ENCODE measurements at regions not wholly inside any gene's neighbourhood (a gene's known extent, or its start where the extent isn't known, plus 50 kb on each side); places are given as distances from the start of the nearest gene placed in this dataset.

DNA sequence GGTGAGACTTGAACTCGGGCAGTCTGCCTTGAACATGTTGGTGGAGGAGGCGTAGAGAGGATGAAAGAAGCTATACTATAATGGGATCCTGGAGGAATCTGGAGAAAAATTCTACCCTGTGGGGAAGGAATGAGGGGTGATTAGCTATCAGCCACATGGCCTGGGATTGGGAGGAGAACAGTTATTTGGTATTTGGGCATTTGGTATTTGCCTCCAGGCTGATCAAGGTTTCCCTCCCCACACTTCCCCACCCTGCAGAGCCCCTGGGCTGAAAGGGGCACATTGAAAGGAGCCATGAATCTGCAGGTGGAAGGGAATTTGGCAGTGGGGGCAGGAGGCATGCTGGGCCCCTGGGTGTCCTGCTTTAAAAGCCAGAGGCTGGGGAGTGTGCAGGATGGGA is 235.3 kb downstream of the INHBA start:
- Histone ChIP-seq H4K5ac (ENCODE audit: insufficient read length, low read depth, low read length) (no peak overlapping the region), H3K9ac (replicated peaks in 1 of 4; ENCODE audit: extremely low read depth in 1 of 4, low read depth in 3 of 4, low read length in 3 of 4) (no peak overlapping the region), H2BK5ac (ENCODE audit: low read depth, low read length) (no peak overlapping the region), H2BK15ac (ENCODE audit: low read length) (peak overlapping the region; percentile 90; the same call in 1 of the 2 replicates), H3K27me3 (replicated peaks in 1 of 4; ENCODE audit: control insufficient read depth in 3 of 4, extremely low read depth in 1 of 4, insufficient read depth in 3 of 4, low read length in 3 of 4) (no peaks in the 10 kb centered on the region), H3K27ac (ENCODE audit: low read depth, low read length) (no peak overlapping the region), H3K36me3 (ENCODE audit: control insufficient read depth in 2 of 4, insufficient read depth in 4 of 4, low read length in 3 of 4) (no peaks in the 10 kb centered on the region), H2BK12ac (ENCODE audit: low read depth, low read length) (no peak overlapping the region; the same call in 1 of the 2 replicates), H3K23me2 (ENCODE audit: low read depth, low read length) (no peaks in the 10 kb centered on the region), H3K56ac (replicated peaks; ENCODE audit: insufficient read length, low read depth, low read length) (no peak overlapping the region), H3K4me1 (replicated peaks in 1 of 4; ENCODE audit: control insufficient read depth in 3 of 4, insufficient read depth in 4 of 4, low read length in 3 of 4) (peaks cover 0 to 3% (median 1%) of the 10 kb centered on the region in 4 experiments; a peak in 1 of 7 replicates), H3K4me2 (ENCODE audit: insufficient read depth in 1 of 2, low read depth in 2 of 2, low read length in 2 of 2) (no peak overlapping the region), H3K23ac (ENCODE audit: insufficient read length) (no peak overlapping the region), H3K4me3 (ENCODE audit: extremely low read depth in 1 of 4, insufficient read depth in 2 of 4, low read depth in 3 of 4, low read length in 4 of 4) (no peak overlapping the region), H2AK5ac (ENCODE audit: low read depth, low read length) (no peak overlapping the region), H3K18ac (ENCODE audit: extremely low read depth, low read length) (no peak overlapping the region), H3K79me2 (ENCODE audit: control insufficient read depth in 1 of 2, insufficient read depth in 2 of 2, low read length in 2 of 2) (no peaks in the 10 kb centered on the region), H3K79me1 (ENCODE audit: low read depth, low read length) (no peaks in the 10 kb centered on the region), H2BK120ac (replicated peaks; ENCODE audit: low read depth, low read length) (no peak overlapping the region), H2BK20ac (ENCODE audit: low read length) (peak overlapping the region; percentile 26; the same call in 1 of the 2 replicates), H3K9me3 (ENCODE audit: insufficient read depth in 2 of 2, low read depth in 1 of 2, low read length in 1 of 2) (no peaks in the 10 kb centered on the region), H2AFZ (ENCODE audit: low read length) (no peak overlapping the region), H4K20me1 (replicated peaks in 1 of 2; ENCODE audit: control insufficient read depth in 1 of 2, insufficient read depth in 2 of 2, low read length in 2 of 2) (no peaks in the 10 kb centered on the region), H3K4ac (replicated peaks; ENCODE audit: insufficient read length, low read depth, low read length) (no peak overlapping the region), H4K8ac (ENCODE audit: extremely low read depth, insufficient read depth, low read length) (no peak overlapping the region), H3K14ac (ENCODE audit: insufficient read length) (no peak overlapping the region), H4K91ac (replicated peaks; ENCODE audit: insufficient read length, low read length) (no peak overlapping the region)
- FAIRE-seq (no peak), DNase-seq (ENCODE audit: low read depth in 1 of 2, low spot score in 2 of 2) (peak in 1 of 2 experiments; percentile 19)
- POLR2A ChIA-PET (ENCODE audit: partially characterized antibody): no interaction called here
- TF ChIP-seq JUN (IDR thresholded peaks at IDR 0.05; ENCODE audit: low read depth, low read length) (no peak), CHD2 (IDR thresholded peaks at IDR 0.05; ENCODE audit: low read length) (no peak), RFX5 (IDR thresholded peaks at IDR 0.05; ENCODE audit: borderline replicate concordance, low read depth, low read length) (no peak), GTF2F1 (IDR thresholded peaks at IDR 0.05; ENCODE audit: borderline replicate concordance, low read depth, low read length) (no peak), POLR2AphosphoS5 (IDR thresholded peaks at IDR 0.05; ENCODE audit: low read depth, low read length) (no peak), SUZ12 (IDR thresholded peaks at IDR 0.05; ENCODE audit: low read length) (no peak), CBX8 (IDR thresholded peaks at IDR 0.05; ENCODE audit: borderline replicate concordance, low read depth, low read length) (no peak), MAFK (IDR thresholded peaks at IDR 0.05; ENCODE audit: low read depth, low read length) (no peak), CEBPB (IDR thresholded peaks at IDR 0.05; ENCODE audit: low read depth, low read length) (no peak), TCF12 (IDR thresholded peaks at IDR 0.05; ENCODE audit: low read depth, low read length) (no peak)
- TF ChIP-seq, protein P1, sequence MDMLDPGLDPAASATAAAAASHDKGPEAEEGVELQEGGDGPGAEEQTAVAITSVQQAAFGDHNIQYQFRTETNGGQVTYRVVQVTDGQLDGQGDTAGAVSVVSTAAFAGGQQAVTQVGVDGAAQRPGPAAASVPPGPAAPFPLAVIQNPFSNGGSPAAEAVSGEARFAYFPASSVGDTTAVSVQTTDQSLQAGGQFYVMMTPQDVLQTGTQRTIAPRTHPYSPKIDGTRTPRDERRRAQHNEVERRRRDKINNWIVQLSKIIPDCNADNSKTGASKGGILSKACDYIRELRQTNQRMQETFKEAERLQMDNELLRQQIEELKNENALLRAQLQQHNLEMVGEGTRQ (IDR thresholded peaks at IDR 0.05; ENCODE audit: low read length): no peak
- TF ChIP-seq, protein P2, sequence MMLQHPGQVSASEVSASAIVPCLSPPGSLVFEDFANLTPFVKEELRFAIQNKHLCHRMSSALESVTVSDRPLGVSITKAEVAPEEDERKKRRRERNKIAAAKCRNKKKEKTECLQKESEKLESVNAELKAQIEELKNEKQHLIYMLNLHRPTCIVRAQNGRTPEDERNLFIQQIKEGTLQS (IDR thresholded peaks at IDR 0.05; ENCODE audit: insufficient read depth, low read depth, low read length): no peak
- CTCF ChIA-PET (ENCODE audit: partially characterized antibody): no interaction called here
- WGBS, 2 experiments (ENCODE audit: extremely low coverage in 1 of 2, insufficient coverage in 1 of 2, insufficient read length in 1 of 2, insufficient replicate concordance in 2 of 2, low coverage in 1 of 2, low lambda C conversion rate in 2 of 2, missing lambda C conversion rate in 1 of 2): 90% methylated on average over 2 of the region's 2 CpGs; no CpG with 5 or more reads in 1 of the 2 experiments
